NCI-H774 (cell line): ENCODE measurements at regions not wholly inside any gene's neighbourhood (a gene's known extent, or its start where the extent isn't known, plus 50 kb on each side); places are given as distances from the start of the nearest gene placed in this dataset.

Experiments used
- DNase-seq: peaks from one replicate; lab custom pipeline; 2025; lab: John Stamatoyannopoulos, UW

- no peak for DNase-seq
Observed at GRCh38 chr15:70505936-70506912, 257.1 kb downstream of the UACA start.

- no peak for DNase-seq
Observed at GRCh38 chr15:70505411-70505919, 257.9 kb downstream of the UACA start.

- DNase-seq: no peak
Observed at GRCh38 chr15:70504988-70505387, 258.4 kb downstream of the UACA start.

GRCh38 chr15:70504299-70504951 lies 258.9 kb downstream of the UACA start:
- no peak for DNase-seq

GRCh38 chr15:70503798-70504298 lies 259.5 kb downstream of the UACA start:
- no peak for DNase-seq

GRCh38 chr15:70503073-70503745 lies 260.1 kb downstream of the UACA start:
- DNase-seq: no peak

GRCh38 chr15:70502529-70502928 lies 260.8 kb downstream of the UACA start:
- DNase-seq: no peak

GRCh38 chr15:70501849-70502248 lies 261.5 kb downstream of the UACA start:
- DNase-seq: no peak

GRCh38 chr15:70501121-70501727 lies 262.1 kb downstream of the UACA start:
- no peak for DNase-seq

GRCh38 chr15:70499791-70500190 lies 263.6 kb downstream of the UACA start:
- no peak for DNase-seq

GRCh38 chr15:70498096-70498626 lies 265.2 kb downstream of the UACA start:
- DNase-seq: no peak

- no peak for DNase-seq
Observed at GRCh38 chr15:70497661-70498060, 265.7 kb downstream of the UACA start.

GRCh38 chr15:70495991-70496599 lies 267.3 kb downstream of the UACA start:
- DNase-seq: no peak

GRCh38 chr15:70494852-70495571 lies 268.3 kb downstream of the UACA start:
- DNase-seq: no peak

- DNase-seq: no peak
Observed at GRCh38 chr15:70494517-70494851, 268.9 kb downstream of the UACA start.

- DNase-seq: no peak
Observed at GRCh38 chr15:70493787-70494516, 269.4 kb downstream of the UACA start.

GRCh38 chr15:70493376-70493775 lies 270.0 kb downstream of the UACA start:
- no peak for DNase-seq

- DNase-seq: no peak
Observed at GRCh38 chr15:70492240-70493177, 270.8 kb downstream of the UACA start.

GRCh38 chr15:70491641-70492040 lies 271.7 kb downstream of the UACA start:
- DNase-seq: no peak
